Epithelial cell of esophagus (primary cell): ENCODE measurements at regions not wholly inside any gene's neighbourhood (a gene's known extent, or its start where the extent isn't known, plus 50 kb on each side); places are given as distances from the start of the nearest gene placed in this dataset.

Experiments used
- DNase-seq: peaks from one replicate; pipeline ENCODE4 v3.0.0; 2010; ENCODE audit warnings: low read depth
- H3K4me3 ChIP-seq: 2 replicates; pipeline ENCODE4 v1.5.1; 2011; ENCODE audit warnings: mild to moderate bottlenecking, low read length, control low read depth
- TF ChIP-seq, protein P1 (sequence below): IDR thresholded peaks from 2 replicates; pipeline ENCODE4 v1.5.1; 2011; ENCODE audit warnings: low read depth, mild to moderate bottlenecking, low read length, control low read depth, inconsistent platforms; ENCODE audit not compliant: insufficient read depth; ENCODE audit errors: missing control alignments

GRCh38 chr13:22599156-22599555 is 581.6 kb upstream of the SGCG start:
- TF ChIP-seq, protein P1, sequence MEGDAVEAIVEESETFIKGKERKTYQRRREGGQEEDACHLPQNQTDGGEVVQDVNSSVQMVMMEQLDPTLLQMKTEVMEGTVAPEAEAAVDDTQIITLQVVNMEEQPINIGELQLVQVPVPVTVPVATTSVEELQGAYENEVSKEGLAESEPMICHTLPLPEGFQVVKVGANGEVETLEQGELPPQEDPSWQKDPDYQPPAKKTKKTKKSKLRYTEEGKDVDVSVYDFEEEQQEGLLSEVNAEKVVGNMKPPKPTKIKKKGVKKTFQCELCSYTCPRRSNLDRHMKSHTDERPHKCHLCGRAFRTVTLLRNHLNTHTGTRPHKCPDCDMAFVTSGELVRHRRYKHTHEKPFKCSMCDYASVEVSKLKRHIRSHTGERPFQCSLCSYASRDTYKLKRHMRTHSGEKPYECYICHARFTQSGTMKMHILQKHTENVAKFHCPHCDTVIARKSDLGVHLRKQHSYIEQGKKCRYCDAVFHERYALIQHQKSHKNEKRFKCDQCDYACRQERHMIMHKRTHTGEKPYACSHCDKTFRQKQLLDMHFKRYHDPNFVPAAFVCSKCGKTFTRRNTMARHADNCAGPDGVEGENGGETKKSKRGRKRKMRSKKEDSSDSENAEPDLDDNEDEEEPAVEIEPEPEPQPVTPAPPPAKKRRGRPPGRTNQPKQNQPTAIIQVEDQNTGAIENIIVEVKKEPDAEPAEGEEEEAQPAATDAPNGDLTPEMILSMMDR, result no peak
- no peak overlapping the region for H3K4me3 ChIP-seq
- DNase-seq, result no peak

GRCh38 chr13:22618002-22618401 is 562.8 kb upstream of the SGCG start:
- no peak for DNase-seq
- TF ChIP-seq, protein P1, result no peak
- no peak overlapping the region for H3K4me3 ChIP-seq

- DNase-seq, result no peak
- no peak overlapping the region for H3K4me3 ChIP-seq
- TF ChIP-seq, protein P1, result no peak
These were observed 555.1 kb upstream of the SGCG start for GRCh38 chr13:22625691-22626090.

DNA sequence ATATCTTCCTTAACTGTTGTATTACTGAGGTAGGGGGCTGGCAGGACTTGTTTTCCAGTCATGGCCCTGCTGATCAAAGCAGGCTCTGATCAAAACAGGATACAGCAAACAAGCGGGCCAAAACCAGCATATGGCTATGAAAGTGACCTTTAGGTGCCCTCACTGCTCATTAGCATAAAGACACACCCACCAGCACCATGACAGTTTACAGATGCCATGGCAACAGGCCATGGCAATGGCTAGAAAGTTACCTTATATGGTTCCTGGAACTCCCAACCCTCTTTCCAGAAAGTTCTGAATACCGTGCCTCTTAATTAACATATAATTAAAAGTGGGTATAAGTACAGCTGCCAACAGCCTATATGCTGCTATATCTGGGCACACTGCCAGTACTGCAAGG is 551.4 kb upstream of the SGCG start:
- TF ChIP-seq, protein P1, result no peak
- no peak for DNase-seq
- no peak overlapping the region for H3K4me3 ChIP-seq

DNA sequence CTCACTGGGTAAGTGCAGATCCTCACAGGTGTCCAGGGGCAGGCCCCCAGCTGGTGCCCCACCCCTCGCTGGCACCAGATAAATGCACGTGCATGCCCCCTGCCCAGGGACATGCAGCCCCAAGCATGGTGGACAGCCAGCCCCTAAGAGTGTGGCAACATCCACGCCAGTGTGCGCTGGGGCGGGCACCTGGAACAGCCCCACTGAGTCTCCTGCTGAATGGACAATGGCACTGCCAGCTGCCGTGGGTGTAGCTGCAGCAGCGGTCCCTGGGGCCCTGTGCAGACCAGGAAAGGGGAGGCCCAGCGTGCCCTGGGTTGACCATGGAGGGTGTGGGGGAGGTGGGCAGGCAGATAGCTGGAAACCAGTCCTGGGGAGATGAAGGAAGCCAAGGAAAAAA is 538.7 kb upstream of the SGCG start:
- no peak for DNase-seq
- no peak overlapping the region for H3K4me3 ChIP-seq
- TF ChIP-seq, protein P1, result no peak

DNA sequence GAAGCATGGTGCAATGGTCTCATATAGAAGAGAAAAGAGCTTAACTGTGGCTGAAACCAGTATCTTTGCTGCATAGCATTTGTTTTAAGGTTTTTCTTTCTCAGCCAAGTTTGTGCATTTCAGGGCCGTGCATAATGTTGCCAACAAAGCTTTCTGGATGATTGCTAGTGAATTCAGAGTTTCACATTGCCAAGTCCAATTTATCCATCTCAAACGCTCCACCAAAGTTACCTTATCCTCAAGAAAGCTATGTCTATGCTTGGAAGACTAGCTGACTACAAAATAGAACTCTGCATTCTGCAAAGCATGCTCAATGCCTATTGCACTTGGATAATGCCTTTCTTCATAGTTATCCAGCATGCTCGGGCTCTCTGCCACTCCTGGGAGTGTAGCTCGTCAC is 535.8 kb upstream of the SGCG start:
- TF ChIP-seq, protein P1, result no peak

DNA sequence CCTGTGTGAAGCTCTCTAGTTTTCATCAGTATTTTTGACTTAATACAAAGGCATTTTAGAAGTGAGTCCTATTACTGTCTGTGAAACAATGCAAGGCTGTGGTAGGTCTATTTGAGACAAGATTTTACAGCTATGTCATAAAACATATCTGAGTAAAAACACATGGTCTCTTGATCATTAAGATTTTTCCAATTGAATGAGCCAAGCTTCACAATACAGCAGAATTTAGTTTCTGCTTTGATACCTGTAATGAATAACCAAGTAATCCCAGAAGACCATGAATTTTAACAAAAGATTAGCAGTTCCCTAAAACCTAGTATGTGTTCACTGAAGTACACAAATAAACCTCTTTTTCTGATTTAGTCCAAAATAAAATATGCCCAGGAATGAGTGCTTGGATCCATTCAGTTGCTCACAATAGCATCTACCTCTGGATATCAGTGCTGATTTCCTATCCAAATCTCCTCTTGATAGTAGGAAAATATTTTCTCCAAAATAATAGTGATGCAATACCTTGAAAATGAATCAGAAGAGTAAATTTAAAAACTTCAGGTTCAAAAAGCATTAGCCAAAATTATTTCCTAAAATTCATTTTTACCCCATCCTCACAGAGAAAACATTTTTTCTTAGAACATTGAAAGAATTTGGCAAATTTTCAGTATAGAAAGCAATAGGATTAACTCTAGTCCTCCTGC is 533.5 kb upstream of the SGCG start:
- no peak for DNase-seq
- TF ChIP-seq, protein P1, result no peak
- H3K4me3 ChIP-seq, result no peak overlapping the region

More for the DNA sequence above, 535.8 kb upstream of the SGCG start:
- DNase-seq, result no peak
- H3K4me3 ChIP-seq, result no peak overlapping the region
